ENCODE measurements at regions not wholly inside any gene's neighbourhood (a gene's known extent, or its start where the extent isn't known, plus 50 kb on each side); places are given as distances from the start of the nearest gene placed in this dataset.
"Not testable (repeated sequence)": the region's sequence is repeated elsewhere in the genome, so short reads cannot be mapped to it uniquely, and the experiment has no call there.

- DNase-seq (ENCODE audit: low read depth in 2 of 2): no peak
Measured at GRCh38 chr2:9708683-9709538, 78.1 kb upstream of the YWHAQ start.

- no peak for DNase-seq (ENCODE audit: low read depth in 2 of 2)
Measured at GRCh38 chr2:9709539-9710285, 78.9 kb upstream of the YWHAQ start.

GRCh38 chr2:9710311-9710710 is 79.5 kb upstream of the YWHAQ start:
- DNase-seq (ENCODE audit: low read depth in 2 of 2): no peak

- no peak for DNase-seq (ENCODE audit: low read depth in 2 of 2)
Measured at GRCh38 chr2:9712263-9712662, 81.5 kb upstream of the YWHAQ start.

GRCh38 chr2:9714630-9715214 is 83.9 kb upstream of the YWHAQ start:
- DNase-seq (ENCODE audit: low read depth in 2 of 2): no peak

DNA sequence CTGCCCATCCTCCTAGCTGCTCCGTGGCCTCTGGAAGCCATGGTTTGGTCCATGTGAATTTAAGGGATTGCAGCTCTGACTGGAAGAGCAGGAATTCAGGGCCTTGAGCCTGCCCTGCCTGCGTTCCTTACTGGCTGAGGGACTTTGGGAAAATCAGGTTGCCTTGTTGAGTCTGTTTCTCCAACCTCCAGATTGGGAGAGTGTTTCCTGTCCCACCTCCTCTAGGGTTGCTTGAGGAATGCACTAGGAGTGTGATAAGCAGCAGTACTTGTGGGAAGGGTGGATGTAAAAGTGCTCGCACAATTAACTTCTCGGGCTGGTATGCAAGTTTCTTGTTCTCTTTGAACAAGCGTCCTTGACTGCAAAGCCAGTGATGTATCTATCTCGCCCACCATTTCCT is 84.4 kb upstream of the YWHAQ start:
- no peak for DNase-seq (ENCODE audit: low read depth in 2 of 2)

DNA sequence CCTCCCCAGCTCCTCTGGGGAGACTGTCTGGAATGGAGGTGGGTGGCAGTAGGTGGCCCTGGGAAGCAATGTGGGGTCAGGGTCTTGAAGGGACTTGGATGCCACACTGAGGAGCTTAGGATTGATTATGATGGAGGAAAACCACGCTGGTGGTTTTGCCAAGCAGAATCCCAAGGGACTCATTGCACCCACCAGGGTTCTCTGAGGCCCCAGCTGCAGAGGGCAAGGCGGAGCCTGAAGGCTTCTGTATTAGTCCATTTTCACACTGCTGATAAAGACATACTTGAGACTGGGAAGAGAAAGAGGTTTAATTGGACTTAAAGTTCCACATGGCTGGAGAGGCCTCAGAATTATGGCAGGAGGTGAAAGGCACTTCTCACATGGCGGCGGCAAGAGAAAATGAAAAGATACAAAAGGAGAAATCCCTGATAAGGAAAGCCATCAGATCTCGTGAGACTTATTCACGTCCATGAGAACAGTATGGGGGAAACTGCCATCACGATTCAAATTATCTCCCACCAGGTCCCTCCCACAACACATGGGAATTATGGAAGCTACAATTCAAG is 87.2 kb upstream of the YWHAQ start:
- DNase-seq (ENCODE audit: low read depth in 2 of 2): no peak

- no peak for DNase-seq (ENCODE audit: low read depth in 2 of 2)
Measured at GRCh38 chr2:9720352-9721093, 89.7 kb upstream of the YWHAQ start.

- no peak for DNase-seq (ENCODE audit: low read depth in 2 of 2)
Measured at GRCh38 chr2:9721344-9721743, 90.5 kb upstream of the YWHAQ start.

- no peak for DNase-seq (ENCODE audit: low read depth in 2 of 2)
Measured at GRCh38 chr2:9722451-9722850, 91.7 kb upstream of the YWHAQ start.

- no peak for DNase-seq (ENCODE audit: low read depth in 2 of 2)
Measured at GRCh38 chr2:9724565-9724964, 93.8 kb upstream of the YWHAQ start.

GRCh38 chr2:9725106-9725505 is 94.3 kb upstream of the YWHAQ start:
- DNase-seq (ENCODE audit: low read depth in 2 of 2): no peak

- DNase-seq (ENCODE audit: low read depth in 2 of 2): not testable (repeated sequence)
Measured at GRCh38 chr2:9726016-9726415, 95.2 kb upstream of the YWHAQ start.

DNA sequence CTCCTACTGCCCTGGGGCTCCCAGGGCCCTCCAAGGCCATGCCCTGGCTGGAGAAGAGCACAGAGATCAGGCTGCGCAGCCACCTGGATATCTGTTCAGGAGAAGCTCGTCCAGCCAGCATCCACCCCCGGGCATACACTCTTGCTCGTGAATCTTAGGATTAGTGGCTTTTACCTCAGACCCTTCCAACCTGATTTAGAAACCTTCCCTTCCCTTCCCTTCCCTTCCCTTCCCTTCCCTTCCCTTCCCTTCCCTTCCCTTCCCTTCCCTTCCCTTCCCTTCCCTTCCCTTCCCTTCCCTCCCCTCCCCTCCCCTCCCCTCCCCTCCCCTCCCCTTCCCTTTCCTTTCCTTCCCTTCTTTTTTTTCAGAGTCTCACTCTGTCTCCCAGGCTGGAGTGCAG is 99.7 kb upstream of the YWHAQ start:
- not testable (repeated sequence) for DNase-seq (ENCODE audit: low read depth in 2 of 2)

DNA sequence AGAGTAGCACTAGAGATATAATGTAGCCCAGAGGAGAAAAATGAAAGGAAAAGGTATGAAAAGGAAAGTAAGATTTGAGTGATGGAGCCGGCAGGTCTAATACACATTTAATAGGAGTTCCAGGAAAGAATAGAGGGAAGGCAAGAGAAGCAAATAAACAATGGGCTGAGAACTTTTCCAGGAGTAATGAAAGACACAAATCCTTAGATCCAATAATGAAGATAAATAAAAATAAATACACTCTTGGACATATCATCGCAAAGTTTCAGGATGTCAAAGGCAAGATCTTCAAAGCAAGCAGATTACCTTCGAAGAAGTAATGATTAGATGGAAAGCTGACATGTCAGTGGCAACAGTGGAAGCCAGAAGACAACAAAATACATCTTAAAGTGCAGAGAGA is 102.0 kb upstream of the YWHAQ start:
- no peak for DNase-seq (ENCODE audit: low read depth in 2 of 2)

DNA sequence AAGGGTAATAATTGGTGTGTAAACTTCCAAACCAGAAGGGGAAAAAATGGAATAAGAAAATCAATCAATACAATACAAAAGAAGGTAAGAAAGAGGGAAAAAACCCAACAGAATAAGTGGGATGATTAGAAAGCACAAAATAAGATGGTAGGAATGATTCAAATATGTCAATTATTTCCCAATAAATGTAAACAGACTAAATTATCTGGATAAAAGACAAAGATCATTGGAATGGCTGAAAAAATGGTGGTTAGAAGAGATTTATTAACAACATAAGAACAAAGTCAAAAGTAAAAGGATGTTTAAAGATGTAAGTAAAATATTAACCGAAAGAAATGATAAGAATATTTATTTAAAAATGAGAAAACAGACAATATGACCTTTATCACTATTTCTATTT is 103.5 kb upstream of the YWHAQ start:
- no peak for DNase-seq (ENCODE audit: low read depth in 2 of 2)

DNA sequence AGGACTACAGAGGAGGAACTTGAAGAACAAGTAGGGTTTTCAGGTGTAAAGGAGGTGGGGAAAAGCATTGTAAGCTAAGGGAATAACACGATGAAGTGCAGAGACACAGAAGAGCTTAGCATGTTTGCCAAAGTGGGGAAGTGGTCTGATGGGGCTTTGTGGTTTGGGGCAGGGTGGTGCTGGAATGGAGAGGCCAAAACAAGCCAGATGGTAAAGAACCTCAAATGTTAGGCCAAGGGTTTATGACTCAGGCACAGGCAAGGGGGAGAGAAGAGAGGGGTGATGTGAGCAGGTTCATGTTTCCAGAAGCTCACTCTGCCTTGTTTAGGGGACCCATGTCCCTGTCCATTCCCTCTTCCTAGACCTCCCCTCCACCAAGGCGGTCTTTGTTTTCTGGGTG is 104.5 kb upstream of the YWHAQ start:
- DNase-seq (ENCODE audit: low read depth in 2 of 2): no peak

GRCh38 chr2:9736021-9736420 is 105.2 kb upstream of the YWHAQ start:
- no peak for DNase-seq (ENCODE audit: low read depth in 2 of 2)

DNA sequence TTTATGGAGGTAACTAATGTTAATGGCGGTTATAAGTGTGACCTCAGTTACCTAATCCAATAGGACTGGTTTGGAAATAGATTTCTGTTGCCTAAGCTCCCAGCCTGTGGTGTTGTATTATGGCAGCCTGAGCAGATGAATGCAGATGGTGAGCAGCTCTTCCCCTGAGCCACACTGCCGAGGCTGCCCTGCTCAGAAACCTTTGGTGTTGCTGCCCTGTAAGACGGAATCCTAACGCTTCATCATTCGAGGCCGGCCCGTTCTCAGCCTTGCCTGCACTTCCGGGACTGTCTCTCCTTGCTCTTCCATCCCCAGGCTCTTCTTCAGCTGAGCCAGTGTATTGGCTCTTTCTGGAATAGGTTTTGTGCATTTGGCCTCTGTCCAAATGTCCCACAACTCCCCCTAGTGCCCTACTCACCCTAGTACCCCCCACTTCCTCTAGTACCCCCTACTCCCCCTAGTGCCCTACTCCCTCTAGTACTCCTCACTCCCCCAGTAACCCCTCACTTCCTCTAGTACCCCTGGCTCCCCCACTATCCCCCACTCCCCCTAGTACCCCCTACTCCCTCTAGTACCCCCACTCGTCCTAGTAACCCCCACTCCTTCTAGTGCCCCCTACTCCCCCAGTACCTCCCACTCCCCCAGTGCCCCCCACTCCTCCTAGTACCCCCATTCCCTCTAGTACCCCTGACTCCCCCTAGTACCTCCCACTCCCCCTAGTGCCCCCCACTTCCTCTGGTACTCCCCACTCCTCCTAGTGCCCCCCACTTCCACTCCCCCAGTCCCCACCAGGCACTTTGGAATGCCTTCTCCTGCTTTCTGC is 106.0 kb upstream of the TAF1B start:
- no peak for DNase-seq (ENCODE audit: low read depth in 2 of 2)

DNA sequence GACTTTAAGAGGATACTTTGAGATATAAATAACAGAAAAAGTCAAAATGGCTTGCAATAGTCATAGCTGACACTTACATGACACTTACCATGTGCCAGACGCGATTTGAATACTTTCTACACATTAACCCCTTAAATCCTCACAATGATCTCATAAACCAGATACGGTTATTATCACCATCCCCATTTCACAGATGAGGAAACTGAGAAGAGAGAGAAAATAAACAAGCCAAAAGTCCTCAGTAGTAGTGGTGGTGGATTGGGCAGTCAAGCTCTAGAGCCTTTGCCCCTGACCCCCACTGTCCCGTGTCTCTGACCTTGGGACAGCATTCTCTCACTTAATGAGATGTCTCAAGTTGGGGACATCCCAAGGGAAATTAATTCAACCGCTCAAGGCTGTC is 105.2 kb upstream of the TAF1B start:
- no peak for DNase-seq (ENCODE audit: low read depth in 2 of 2)
